Skeletal muscle cell (primary cell): ENCODE measurements at regions not wholly inside any gene's neighbourhood (a gene's known extent, or its start where the extent isn't known, plus 50 kb on each side); places are given as distances from the start of the nearest gene placed in this dataset.

Experiments used
- DNase-seq: peaks from one replicate; pipeline ENCODE4 v3.0.0-alpha.2; 2010; ENCODE audit warnings: low read depth
- H3K4me3 ChIP-seq: 2 replicates; pipeline ENCODE4 v1.5.1; 2011; ENCODE audit warnings: low read depth, mild to moderate bottlenecking, control low read depth, low read length, moderate library complexity

- no peak overlapping the region for H3K4me3 ChIP-seq
These were observed 62.7 kb upstream of the DOCK10 start for GRCh38 chr2:225104971-225105370.

GRCh38 chr2:225104321-225104720 lies 62.1 kb upstream of the DOCK10 start:
- H3K4me3 ChIP-seq = no peak overlapping the region
- no peak for DNase-seq

More at GRCh38 chr2:225104971-225105370, 62.7 kb upstream of the DOCK10 start:
- no peak for DNase-seq

GRCh38 chr2:225103737-225104141 lies 61.5 kb upstream of the DOCK10 start:
- DNase-seq = no peak
- no peak overlapping the region for H3K4me3 ChIP-seq

- no peak overlapping the region for H3K4me3 ChIP-seq
- DNase-seq = peak; percentile 88
These were observed 58.6 kb upstream of the DOCK10 start for GRCh38 chr2:225100856-225101294.

GRCh38 chr2:225100269-225100668 lies 58.0 kb upstream of the DOCK10 start:
- no peak overlapping the region for H3K4me3 ChIP-seq
- DNase-seq = no peak

GRCh38 chr2:225097035-225097434 lies 54.8 kb upstream of the DOCK10 start:
- no peak for DNase-seq
- no peak overlapping the region for H3K4me3 ChIP-seq
